Left colon (tissue), 2 donors: ENCODE measurements at regions not wholly inside any gene's neighbourhood (a gene's known extent, or its start where the extent isn't known, plus 50 kb on each side); places are given as distances from the start of the nearest gene placed in this dataset.

Experiments
- ATAC-seq: fragments of 200-7000 bp; cut with Tn5 transposase; one replicate; pipeline ENCODE4 v1.9.1; 2020; ENCODE audit warnings: mild to moderate bottlenecking, moderate library complexity
- DNase-seq, 2 donors: peaks; one replicate each; pipeline ENCODE4 v3.0.0-alpha.2; 2020
- intact Hi-C, 2 donors: fragments of 100-400 bp; cut with DNase I in 1 of 2; cut with micrococcal nuclease in 1 of 2; formaldehyde crosslinking; loops; one replicate each; pipeline versions ENCODE4 v1.11.2 to v1.14.0; 2022; cut with DNase I, micrococcal nuclease
- donor health status: DM: no; HTN: no; CAD: no.
- donor health status: DM: yes; HTN: yes; CAD: no.

- no peak for ATAC-seq
- intact Hi-C loops, result no loop called here
- DNase-seq, result no peak
Observed at GRCh38 chr1:240682859-240683242, 70.9 kb upstream of the GREM2 start.

- DNase-seq (no peak), ATAC-seq (no peak)
- intact Hi-C loops, result no loop called here
Observed at GRCh38 chr1:240682166-240682858, 70.4 kb upstream of the GREM2 start.

GRCh38 chr1:240672132-240672811, 60.3 kb upstream of the GREM2 start:
- intact Hi-C loops, result no loop called here
- DNase-seq (no peak), ATAC-seq (no peak)

- ATAC-seq (no peak), DNase-seq (peak in 1 of 2 donors; percentile 29)
- intact Hi-C loops, result no loop called here
Observed at GRCh38 chr1:240667351-240667750, 55.4 kb upstream of the GREM2 start.

DNA sequence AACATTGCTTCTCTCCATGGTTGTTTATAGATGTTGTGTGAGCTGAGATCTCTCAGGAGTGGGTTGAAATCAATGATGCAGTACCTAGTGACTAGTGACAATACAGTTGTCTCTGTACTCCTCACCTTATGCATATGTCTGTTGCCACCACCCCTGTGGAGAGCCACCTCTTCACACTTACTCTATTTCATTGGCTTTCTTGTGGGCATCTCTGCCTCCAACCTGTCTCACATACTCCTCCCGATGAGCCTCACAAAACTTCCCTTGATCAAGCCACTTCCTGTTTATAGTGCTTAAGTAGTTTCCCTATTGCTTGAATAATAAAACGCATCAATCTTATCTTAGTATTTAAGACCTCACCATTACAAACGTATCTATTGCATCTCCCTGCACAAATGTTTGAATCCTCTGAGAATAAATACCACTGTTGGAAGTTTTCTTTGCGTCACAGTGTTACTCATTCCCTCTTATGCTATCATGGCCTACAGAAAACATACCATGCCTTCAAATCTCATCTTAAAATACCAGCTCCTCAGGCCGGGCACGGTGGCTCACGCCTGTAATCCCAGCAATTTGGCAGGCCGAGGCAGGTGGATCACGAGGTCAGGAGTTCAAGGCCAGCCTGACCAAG, 54.7 kb upstream of the GREM2 start:
- intact Hi-C loops, result no loop called here
- ATAC-seq, result no peak
- DNase-seq, result no peak

GRCh38 chr1:240663169-240663879, 51.4 kb upstream of the GREM2 start:
- no peak for ATAC-seq
- intact Hi-C loops, result no loop called here
- DNase-seq, result no peak
